CD4-positive, alpha-beta T cell treated with Interleukin-6 for 4 hours (primary cell): ENCODE measurements at regions not wholly inside any gene's neighbourhood (a gene's known extent, or its start where the extent isn't known, plus 50 kb on each side); places are given as distances from the start of the nearest gene placed in this dataset.
A peak's percentile ranks its signal among the peaks of the same experiment; 100 is the strongest.

Source experiments
- DNase-seq: peaks from one replicate; pipeline ENCODE4 v3.0.0-alpha.2; 2020; ENCODE audit warnings: mixed read lengths

- DNase-seq = no peak
Measured at GRCh38 chr13:110773480-110773879, 60.0 kb downstream of the ING1 start.

GRCh38 chr13:110774051-110774450 lies 60.6 kb downstream of the ING1 start:
- DNase-seq = no peak

GRCh38 chr13:110774490-110774889 lies 61.0 kb downstream of the ING1 start:
- DNase-seq = no peak

- DNase-seq = no peak
Measured at GRCh38 chr13:110775576-110775975, 62.1 kb downstream of the ING1 start.

- no peak for DNase-seq
Measured at GRCh38 chr13:110777251-110777820, 63.8 kb downstream of the ING1 start.

- DNase-seq = no peak
Measured at GRCh38 chr13:110779022-110779421, 65.5 kb downstream of the ING1 start.

- no peak for DNase-seq
Measured at GRCh38 chr13:110780422-110780821, 66.9 kb downstream of the ING1 start.

- no peak for DNase-seq
Measured at GRCh38 chr13:110782185-110782584, 68.7 kb downstream of the ING1 start.

GRCh38 chr13:110784704-110785103 lies 71.2 kb downstream of the ING1 start:
- no peak for DNase-seq

GRCh38 chr13:110788778-110789177 lies 75.3 kb downstream of the ING1 start:
- no peak for DNase-seq

GRCh38 chr13:110789871-110790270 lies 76.4 kb downstream of the ING1 start:
- no peak for DNase-seq

- DNase-seq = no peak
Measured at GRCh38 chr13:110790371-110790770, 76.9 kb downstream of the ING1 start.

GRCh38 chr13:110794209-110794608 lies 80.7 kb downstream of the ING1 start:
- DNase-seq = no peak

- no peak for DNase-seq
Measured at GRCh38 chr13:110797230-110797877, 83.9 kb downstream of the ING1 start.

- DNase-seq = no peak
Measured at GRCh38 chr13:110798081-110798994, 84.8 kb downstream of the ING1 start.

- no peak for DNase-seq
Measured at GRCh38 chr13:110799246-110800236, 86.0 kb downstream of the ING1 start.

GRCh38 chr13:110801044-110801443 lies 87.5 kb downstream of the ING1 start:
- DNase-seq = peak; percentile 23

GRCh38 chr13:110802260-110802659 lies 88.8 kb downstream of the ING1 start:
- no peak for DNase-seq

GRCh38 chr13:110806636-110807035 lies 93.1 kb downstream of the ING1 start:
- DNase-seq = no peak

GRCh38 chr13:110807546-110807945 lies 94.0 kb downstream of the ING1 start:
- DNase-seq = no peak

GRCh38 chr13:110808138-110808537 lies 94.6 kb downstream of the ING1 start:
- no peak for DNase-seq

GRCh38 chr13:110809871-110810486 lies 96.5 kb downstream of the ING1 start:
- DNase-seq = no peak
